GM18498 (cell line): ENCODE measurements at regions not wholly inside any gene's neighbourhood (a gene's known extent, or its start where the extent isn't known, plus 50 kb on each side); places are given as distances from the start of the nearest gene placed in this dataset.
"Not testable (repeated sequence)": the region's sequence is repeated elsewhere in the genome, so short reads cannot be mapped to it uniquely, and the experiment has no call there.

Source experiments
- ATAC-seq: cut with Tn5 transposase; IDR thresholded peaks from one replicate; pipeline ENCODE4 v1.9.1; 2021; ENCODE audit warnings: mild to moderate bottlenecking, moderate library complexity; ENCODE audit not compliant: unreplicated experiment

- no peak for ATAC-seq
Observed at GRCh38 chr10:94219829-94220228, 142.9 kb downstream of the NOC3L start.

GRCh38 chr10:94220717-94221116, 142.0 kb downstream of the NOC3L start:
- no peak for ATAC-seq

GRCh38 chr10:94223702-94224370, 138.9 kb downstream of the NOC3L start:
- ATAC-seq = no peak

- ATAC-seq = no peak
Observed at GRCh38 chr10:94224656-94225055, 138.1 kb downstream of the NOC3L start.

GRCh38 chr10:94225589-94225988, 137.2 kb downstream of the NOC3L start:
- ATAC-seq = no peak

- no peak for ATAC-seq
Observed at GRCh38 chr10:94230134-94230785, 132.5 kb downstream of the NOC3L start.

- ATAC-seq = no peak
Observed at GRCh38 chr10:94232711-94233383, 129.9 kb downstream of the NOC3L start.

GRCh38 chr10:94235461-94235860, 127.3 kb downstream of the NOC3L start:
- ATAC-seq = no peak

GRCh38 chr10:94238006-94238617, 124.6 kb downstream of the NOC3L start:
- ATAC-seq = no peak

- ATAC-seq = no peak
Observed at GRCh38 chr10:94239696-94240095, 123.0 kb downstream of the NOC3L start.

- ATAC-seq = no peak
Observed at GRCh38 chr10:94240491-94240890, 122.2 kb downstream of the NOC3L start.

- no peak for ATAC-seq
Observed at GRCh38 chr10:94240901-94241300, 121.8 kb downstream of the NOC3L start.

GRCh38 chr10:94251098-94251497, 111.6 kb downstream of the NOC3L start:
- no peak for ATAC-seq

GRCh38 chr10:94251568-94251967, 111.2 kb downstream of the NOC3L start:
- no peak for ATAC-seq

- not testable (repeated sequence) for ATAC-seq
Observed at GRCh38 chr10:94257407-94257806, 105.3 kb downstream of the NOC3L start.

GRCh38 chr10:94260455-94260854, 102.3 kb downstream of the NOC3L start:
- no peak for ATAC-seq

- no peak for ATAC-seq
Observed at GRCh38 chr10:94264085-94264484, 98.7 kb downstream of the NOC3L start.

- no peak for ATAC-seq
Observed at GRCh38 chr10:94266091-94266490, 96.6 kb downstream of the NOC3L start.

GRCh38 chr10:94268652-94269051, 94.1 kb downstream of the NOC3L start:
- no peak for ATAC-seq

GRCh38 chr10:94274142-94274787, 88.5 kb downstream of the NOC3L start:
- no peak for ATAC-seq

GRCh38 chr10:94276140-94276539, 86.6 kb downstream of the NOC3L start:
- no peak for ATAC-seq
